ENCODE measurements at regions not wholly inside any gene's neighbourhood (a gene's known extent, or its start where the extent isn't known, plus 50 kb on each side); places are given as distances from the start of the nearest gene placed in this dataset.

DNA sequence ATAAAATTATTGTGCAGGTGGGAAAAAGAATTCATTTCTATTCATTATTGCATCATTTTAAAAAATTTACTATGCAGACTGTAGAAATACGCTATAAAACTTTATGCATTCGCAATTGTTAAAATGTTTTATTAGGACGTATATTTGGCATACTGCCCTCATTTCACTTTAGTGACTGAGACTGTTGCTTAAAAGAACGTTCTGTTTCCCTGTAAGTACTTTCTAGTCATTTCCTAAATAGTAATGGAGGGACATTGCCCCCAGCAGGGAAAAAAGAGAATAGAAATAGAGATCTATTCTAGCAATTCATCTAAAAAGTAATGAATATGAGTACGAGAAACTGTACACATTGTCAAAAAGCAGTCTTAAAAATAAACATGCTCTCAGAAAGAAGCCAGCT, 1295.8 kb upstream of the TENM3 start:
- TF ChIP-seq, protein P1, sequence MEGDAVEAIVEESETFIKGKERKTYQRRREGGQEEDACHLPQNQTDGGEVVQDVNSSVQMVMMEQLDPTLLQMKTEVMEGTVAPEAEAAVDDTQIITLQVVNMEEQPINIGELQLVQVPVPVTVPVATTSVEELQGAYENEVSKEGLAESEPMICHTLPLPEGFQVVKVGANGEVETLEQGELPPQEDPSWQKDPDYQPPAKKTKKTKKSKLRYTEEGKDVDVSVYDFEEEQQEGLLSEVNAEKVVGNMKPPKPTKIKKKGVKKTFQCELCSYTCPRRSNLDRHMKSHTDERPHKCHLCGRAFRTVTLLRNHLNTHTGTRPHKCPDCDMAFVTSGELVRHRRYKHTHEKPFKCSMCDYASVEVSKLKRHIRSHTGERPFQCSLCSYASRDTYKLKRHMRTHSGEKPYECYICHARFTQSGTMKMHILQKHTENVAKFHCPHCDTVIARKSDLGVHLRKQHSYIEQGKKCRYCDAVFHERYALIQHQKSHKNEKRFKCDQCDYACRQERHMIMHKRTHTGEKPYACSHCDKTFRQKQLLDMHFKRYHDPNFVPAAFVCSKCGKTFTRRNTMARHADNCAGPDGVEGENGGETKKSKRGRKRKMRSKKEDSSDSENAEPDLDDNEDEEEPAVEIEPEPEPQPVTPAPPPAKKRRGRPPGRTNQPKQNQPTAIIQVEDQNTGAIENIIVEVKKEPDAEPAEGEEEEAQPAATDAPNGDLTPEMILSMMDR (IDR thresholded peaks at IDR 0.05 in 2 of 3, conservative IDR thresholded peaks at IDR 0.05 in 1 of 3; ENCODE audit: borderline replicate concordance in 1 of 3, insufficient read depth in 1 of 3, low read depth in 2 of 3, low read length in 2 of 3) = peak; percentile 29 to 69 (median 57); a peak in 5 of 6 replicates
- TF ChIP-seq ZNF274 (IDR thresholded peaks at IDR 0.05; ENCODE audit: low read depth, low read length) = no peak
- no peak for TF ChIP-seq EGR1 (IDR thresholded peaks at IDR 0.05; ENCODE audit: low read depth)

Data from HCT116 (cell line).